ENCODE measurements at regions not wholly inside any gene's neighbourhood (a gene's known extent, or its start where the extent isn't known, plus 50 kb on each side); places are given as distances from the start of the nearest gene placed in this dataset.

DNA sequence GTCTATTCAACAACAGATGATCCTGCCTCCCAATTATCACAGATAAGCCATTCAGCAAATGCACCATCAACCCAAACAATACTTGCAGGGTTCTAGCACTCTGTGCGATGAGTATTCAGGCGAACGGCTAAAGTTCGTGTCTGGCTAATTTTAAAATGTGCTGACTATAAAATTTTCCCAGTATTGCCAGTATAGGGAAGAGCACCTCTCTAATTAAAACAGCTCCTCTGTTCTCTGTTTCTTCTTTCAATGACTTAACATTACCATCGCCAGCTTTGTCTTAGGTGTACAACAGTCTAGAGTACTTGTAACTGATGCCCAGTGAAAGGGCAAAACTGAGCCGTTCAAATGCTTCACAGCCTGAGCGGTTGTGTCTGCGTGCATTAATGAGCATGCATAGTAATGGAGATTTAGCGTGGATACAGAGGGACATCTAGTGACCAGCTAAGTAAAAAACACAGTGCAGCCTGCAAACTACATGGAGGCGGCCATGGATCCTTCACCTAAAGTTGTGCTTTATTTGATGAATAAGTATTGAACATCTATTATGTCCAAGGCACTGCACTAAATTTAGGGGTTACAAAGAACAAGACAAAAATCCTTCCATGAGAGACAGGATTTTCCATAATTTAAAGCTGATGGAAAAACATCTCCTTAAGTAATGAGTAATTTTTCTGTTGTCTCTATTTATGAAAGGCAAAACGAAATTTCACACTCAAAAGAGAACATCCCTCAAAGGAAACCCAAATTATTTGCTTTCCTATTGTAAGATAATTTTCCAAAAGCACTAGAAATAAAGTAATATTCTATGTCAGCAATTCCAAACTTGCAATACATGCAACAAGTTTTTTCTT lies 120.0 kb downstream of the SETD4 start:
- DNase-seq (ENCODE audit: low spot score in 2 of 2) (peak; percentile 13 to 40), FAIRE-seq (peak; percentile 75)

DNA sequence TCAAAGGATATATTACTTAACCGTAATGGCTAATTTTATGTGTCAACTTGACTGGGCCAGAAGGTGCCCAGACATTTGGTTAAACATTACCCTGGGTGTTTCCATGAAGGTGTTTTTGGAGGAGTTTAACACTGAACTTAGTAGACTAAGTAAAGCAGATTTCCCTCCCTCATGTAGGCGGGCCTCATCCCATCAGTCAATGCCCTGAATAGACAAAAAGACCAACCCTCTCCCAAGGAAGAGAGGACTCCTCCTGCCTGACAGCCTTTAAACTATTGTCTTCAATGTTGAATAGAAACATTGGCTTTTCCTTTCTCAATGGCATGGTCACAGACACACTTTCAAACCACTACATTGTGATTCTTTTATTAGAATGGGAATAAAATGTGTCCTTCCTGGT lies 121.9 kb downstream of the SETD4 start:
- DNase-seq (ENCODE audit: low spot score in 2 of 2) (no peak), FAIRE-seq (no peak)

DNA sequence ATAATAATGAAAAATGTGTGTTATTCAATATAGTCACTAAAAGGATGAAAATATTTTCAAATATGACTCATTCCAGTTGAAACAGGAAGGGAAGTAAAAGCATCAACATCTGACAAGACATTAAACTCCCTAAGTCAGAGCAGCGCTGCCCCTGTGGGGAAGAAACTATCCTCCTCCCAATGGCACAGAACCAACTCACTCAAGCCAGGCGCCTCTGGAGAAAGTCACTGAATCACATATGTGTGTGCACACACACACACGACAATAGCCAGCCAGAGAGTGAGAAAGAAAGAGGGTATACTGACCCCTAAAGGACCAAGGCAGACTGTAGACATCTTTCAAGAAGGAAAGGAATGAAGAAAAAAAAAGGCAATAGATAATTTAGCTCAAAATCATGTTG lies 126.9 kb downstream of the SETD4 start:
- no peak for DNase-seq (ENCODE audit: low spot score in 2 of 2)
- no peak for FAIRE-seq

GRCh38 chr21:35932232-35932911 lies 128.0 kb downstream of the SETD4 start:
- FAIRE-seq (no peak), DNase-seq (ENCODE audit: low spot score in 2 of 2) (peak; percentile 6 to 13)

GRCh38 chr21:35929901-35930300 lies 130.4 kb downstream of the SETD4 start:
- FAIRE-seq (no peak), DNase-seq (ENCODE audit: low spot score in 2 of 2) (no peak)

- DNase-seq (ENCODE audit: low spot score in 2 of 2): no peak
- FAIRE-seq: no peak
Observed at GRCh38 chr21:35927262-35927661, 133.1 kb downstream of the SETD4 start.

DNA sequence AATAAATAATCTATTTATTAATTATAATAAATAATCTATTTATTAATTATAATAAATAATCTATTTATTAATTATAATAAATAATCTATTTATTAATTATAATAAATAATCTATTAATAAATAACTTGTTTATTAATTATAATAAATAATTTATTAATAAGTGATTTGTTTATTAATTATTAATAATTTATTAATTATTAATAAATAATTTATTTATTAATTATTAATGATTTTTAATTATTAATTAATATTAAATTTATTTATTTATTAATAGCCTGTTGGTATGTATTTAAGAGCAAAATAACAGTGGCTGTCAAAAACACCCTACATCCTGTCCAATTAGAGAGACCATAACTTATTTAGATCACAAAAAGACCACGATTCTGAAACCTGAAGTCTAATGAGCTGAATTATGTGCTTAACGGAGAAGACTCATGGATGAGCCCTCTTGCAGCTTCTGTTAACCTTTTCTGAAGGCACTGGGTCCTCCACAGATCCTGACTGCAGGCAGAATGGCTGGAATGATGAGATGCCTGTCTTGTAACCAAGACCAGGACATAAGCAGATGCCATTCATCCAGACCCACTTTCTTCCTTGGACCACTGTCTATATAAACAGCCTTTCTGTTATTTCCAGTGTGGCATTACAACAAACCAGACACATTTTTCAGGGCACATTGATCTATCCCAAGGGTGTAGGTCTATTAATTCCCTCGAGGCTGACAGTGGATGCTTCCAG lies 134.2 kb downstream of the SETD4 start:
- DNase-seq (ENCODE audit: low spot score in 2 of 2) (no peak), FAIRE-seq (peak; percentile 100)

- no peak for FAIRE-seq
- DNase-seq (ENCODE audit: low spot score in 2 of 2): no peak
Observed at GRCh38 chr21:35925497-35925896, 134.8 kb downstream of the SETD4 start.

DNA sequence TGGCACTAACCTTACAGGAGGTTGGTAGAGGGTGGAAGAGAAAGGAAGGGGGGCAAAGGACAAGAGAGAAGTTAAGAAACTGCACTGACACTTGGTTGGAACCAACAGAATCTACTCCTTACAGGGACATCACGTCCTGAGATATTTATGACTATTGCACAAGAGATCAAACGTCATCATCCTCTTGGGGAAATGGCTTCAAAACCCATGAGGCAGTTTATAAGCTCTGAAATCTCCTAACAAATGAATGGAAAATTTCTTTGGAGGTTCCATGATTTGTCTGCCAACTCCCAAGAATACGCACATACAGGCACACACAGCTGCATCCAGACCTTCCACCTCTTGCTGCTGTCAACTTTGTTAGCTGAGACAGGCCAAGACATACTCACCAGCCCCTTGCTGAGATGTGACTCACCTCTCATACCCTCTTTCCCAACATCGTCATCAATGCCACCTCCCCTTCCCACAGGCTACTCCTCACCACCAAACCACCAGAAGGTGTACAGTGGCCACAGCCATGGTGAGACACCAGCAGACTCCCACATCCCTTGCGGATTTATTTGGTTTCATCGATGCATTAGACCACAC lies 135.5 kb downstream of the SETD4 start:
- no peak for FAIRE-seq
- no peak for DNase-seq (ENCODE audit: low spot score in 2 of 2)

DNA sequence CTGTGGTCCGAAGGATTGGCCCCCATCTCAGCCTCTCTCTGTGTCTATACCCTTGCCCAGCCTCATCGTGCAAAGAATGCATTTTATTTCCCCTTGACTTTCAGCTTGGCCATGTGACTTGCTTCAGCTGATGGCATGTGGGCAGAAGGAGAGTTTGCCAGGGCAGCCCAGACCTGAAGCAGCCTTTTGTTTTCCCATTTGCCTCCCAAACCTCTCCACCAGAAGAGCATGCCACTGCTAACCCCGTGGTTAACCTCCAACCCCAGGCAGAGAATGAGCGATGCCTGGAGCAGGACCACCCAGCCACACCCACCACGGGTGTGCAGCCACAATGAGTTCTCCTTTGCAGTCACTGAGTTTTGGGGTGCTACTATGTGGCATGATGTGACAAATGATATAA lies 136.4 kb downstream of the SETD4 start:
- DNase-seq (ENCODE audit: low spot score in 2 of 2): no peak
- no peak for FAIRE-seq

DNA sequence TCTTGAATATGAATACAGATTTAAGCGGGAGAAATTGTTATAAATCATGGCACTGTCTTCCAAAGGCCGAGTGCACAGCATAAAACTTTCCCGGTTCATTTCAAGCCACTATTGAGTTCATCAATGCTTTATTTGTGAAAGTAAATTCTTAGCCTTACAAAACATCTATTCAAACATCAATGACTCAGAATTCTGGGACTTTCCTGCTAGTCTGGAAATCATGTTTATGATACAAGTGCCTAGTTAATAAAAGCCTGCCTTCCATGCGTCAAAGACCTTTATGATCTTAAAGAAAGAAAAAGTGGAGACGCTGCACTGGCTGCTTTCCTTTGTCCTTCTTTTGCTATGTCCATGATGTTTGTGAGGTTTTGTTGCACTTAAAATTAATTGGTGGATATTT lies 137.7 kb downstream of the SETD4 start:
- FAIRE-seq (no peak), DNase-seq (ENCODE audit: low spot score in 2 of 2) (no peak)

DNA sequence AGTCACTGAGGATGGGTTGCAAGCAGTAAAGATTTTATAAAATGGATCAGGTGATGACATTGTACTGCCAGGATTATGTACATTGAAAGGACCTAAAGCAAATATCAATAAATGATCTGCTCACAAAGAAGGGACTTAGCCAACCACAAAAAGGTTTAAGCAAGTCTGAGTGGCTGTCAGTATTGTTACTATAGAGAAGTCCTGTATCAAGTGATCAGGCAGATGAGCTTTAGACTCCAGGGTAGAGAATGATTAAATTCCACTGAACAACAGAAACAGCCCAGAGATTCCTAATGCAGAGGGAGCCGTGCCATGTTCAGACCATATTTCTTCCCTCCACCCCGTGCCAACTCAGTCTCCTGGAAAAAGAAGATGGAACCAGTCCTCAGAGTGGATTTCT lies 138.9 kb downstream of the SETD4 start:
- no peak for FAIRE-seq
- DNase-seq (ENCODE audit: low spot score in 2 of 2): no peak

GRCh38 chr21:35920436-35920835 lies 139.9 kb downstream of the SETD4 start:
- no peak for DNase-seq (ENCODE audit: low spot score in 2 of 2)

DNA sequence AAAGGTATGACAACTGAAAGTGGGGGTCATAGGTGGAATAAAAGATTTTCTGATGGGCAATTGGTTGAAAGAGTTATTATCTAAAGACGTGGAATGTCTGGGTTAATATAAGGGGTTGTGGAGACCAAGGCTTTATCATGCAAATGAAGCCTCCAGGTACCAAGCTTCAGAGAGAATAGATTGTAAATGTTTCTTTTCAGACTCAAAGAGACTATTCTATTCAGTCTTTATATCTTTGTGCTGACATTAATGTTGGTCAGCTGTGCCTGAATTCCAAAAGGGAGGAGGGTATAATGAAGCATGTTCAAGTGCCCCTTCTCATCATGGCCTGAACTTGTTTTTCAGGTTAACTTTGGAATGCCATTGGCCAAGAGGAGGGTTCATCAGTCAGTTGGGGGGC lies 145.3 kb downstream of the SETD4 start:
- FAIRE-seq (no peak), DNase-seq (ENCODE audit: low spot score in 2 of 2) (no peak)

More at GRCh38 chr21:35920436-35920835, 139.9 kb downstream of the SETD4 start:
- no peak for FAIRE-seq

- no peak for DNase-seq (ENCODE audit: low spot score in 2 of 2)
- FAIRE-seq: no peak
Observed at GRCh38 chr21:35911412-35912191, 148.7 kb downstream of the SETD4 start.

DNA sequence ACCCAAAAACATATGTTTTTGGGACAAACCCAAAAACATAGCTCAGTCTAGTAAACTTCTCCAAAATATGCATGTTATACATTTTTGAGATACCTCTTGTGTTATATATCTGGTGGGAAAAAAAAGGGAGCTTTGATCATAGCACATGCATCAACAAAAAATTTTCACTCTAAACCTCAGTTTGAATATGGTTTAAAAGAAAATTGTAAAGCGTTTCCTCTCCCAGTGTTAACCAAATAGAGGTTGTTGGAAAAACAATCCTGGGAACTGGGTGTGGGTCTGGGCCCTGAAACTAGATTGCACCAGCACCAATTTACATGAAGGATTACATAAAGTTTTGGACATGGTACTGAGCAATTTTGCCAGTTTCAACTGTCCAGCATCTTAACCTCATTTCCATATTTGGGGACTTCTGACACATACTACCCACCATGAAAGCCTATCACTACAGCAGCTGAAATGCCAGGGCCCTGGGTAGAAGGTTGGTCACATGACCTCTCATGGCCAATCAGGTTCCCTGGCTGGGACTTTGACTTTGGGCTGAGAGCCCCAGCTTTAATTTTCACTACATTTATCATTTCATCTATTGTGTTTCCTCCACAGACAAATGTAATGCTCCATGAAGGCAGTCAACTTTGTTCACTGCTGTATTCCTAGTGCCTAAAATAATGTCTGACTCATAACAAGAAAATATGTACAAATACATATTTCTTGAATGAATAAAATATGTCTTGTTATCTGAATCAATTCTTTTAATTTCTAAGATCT lies 150.7 kb downstream of the SETD4 start:
- FAIRE-seq: no peak

DNA sequence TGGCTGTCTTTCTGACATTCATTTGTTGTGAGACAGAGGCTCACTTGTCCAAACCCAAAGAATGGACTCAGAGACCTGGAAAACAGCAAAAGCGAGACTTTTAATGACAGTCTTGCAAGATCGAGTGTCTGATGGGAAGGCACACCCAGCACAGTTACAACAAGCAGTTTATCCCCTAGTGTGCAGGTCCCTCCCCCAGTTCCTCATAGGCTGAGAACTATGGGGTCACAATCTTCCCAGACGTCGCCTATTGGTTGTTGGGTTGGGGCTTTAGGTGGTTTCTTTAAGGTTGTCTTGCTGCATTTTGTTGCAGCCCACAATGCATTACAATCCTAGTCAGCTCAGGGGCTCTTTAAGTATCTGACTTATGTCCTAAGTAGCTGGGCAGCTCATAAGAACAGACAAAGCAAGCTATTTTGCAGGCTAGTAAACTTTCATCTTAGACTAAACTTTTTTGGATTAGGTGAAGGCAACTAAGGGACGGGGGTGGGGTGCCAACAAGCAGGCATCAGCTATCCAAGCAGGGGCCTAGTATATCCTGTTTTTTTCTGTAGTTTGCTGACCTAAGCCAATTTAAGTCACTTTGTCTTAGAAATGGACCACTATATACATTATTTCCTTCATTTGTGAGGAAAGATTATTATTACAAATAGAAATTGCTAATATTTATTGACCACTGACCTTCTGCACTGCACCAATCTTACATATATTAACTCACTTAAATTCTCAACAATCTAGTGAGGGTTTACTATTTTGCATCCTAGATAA lies 151.8 kb downstream of the SETD4 start:
- DNase-seq (ENCODE audit: low spot score in 2 of 2) (no peak), FAIRE-seq (no peak)

More for the DNA sequence above, 150.7 kb downstream of the SETD4 start:
- DNase-seq (ENCODE audit: low spot score in 2 of 2): no peak

DNA sequence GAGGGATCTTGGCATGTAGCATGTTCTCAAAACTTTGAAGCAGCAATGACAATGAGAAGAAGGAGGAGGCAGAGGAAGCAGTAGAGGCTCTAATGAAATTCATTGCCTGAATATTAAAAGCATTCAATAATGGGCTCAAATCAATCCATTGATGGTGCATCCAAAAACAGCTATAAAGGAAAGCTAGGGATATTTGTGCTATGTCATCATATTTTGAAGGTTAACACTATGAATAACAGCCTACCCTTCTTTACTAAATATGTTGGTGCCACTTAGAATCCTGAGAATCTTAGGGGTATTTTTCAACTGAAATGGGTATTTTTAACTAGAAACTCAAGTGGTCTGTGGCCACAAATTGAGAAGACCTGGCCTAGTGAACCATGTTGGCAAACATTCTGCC lies 153.7 kb downstream of the SETD4 start:
- no peak for FAIRE-seq
- no peak for DNase-seq (ENCODE audit: low spot score in 2 of 2)

GRCh38 chr21:35905963-35906345 lies 154.4 kb downstream of the SETD4 start:
- DNase-seq (ENCODE audit: low spot score in 2 of 2) (no peak), FAIRE-seq (no peak)
